ENCODE measurements at regions not wholly inside any gene's neighbourhood (a gene's known extent, or its start where the extent isn't known, plus 50 kb on each side); places are given as distances from the start of the nearest gene placed in this dataset.

DNA sequence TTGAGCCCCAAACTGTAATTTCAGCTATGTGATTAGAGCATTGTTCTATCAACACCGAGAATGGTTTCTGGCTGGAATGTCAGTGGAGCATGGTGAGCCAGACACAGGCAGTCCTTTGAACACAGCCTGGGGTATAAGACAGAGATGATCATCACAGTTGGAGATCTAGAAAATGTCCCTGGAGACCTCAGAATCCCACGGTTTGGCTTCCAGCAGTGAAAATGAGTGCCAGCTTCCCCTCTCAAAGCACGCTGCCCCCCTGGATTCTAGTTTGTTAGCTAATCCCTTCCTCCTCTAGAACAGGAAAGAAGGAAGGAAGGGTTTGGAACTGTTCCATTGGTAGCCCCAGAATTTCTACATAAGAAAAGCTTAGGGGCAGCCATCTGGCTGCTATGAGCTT is 59.9 kb upstream of the JAK1 start:
- TF ChIP-seq, protein P1, sequence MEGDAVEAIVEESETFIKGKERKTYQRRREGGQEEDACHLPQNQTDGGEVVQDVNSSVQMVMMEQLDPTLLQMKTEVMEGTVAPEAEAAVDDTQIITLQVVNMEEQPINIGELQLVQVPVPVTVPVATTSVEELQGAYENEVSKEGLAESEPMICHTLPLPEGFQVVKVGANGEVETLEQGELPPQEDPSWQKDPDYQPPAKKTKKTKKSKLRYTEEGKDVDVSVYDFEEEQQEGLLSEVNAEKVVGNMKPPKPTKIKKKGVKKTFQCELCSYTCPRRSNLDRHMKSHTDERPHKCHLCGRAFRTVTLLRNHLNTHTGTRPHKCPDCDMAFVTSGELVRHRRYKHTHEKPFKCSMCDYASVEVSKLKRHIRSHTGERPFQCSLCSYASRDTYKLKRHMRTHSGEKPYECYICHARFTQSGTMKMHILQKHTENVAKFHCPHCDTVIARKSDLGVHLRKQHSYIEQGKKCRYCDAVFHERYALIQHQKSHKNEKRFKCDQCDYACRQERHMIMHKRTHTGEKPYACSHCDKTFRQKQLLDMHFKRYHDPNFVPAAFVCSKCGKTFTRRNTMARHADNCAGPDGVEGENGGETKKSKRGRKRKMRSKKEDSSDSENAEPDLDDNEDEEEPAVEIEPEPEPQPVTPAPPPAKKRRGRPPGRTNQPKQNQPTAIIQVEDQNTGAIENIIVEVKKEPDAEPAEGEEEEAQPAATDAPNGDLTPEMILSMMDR (IDR thresholded peaks at IDR 0.05; ENCODE audit: low read depth, low read length) = no peak
- no peak for TF ChIP-seq EZH2phosphoT487 (IDR thresholded peaks at IDR 0.05; ENCODE audit: low read depth)

All from OCI-LY3 (cell line).